GM18868 (cell line): ENCODE measurements at regions not wholly inside any gene's neighbourhood (a gene's known extent, or its start where the extent isn't known, plus 50 kb on each side); places are given as distances from the start of the nearest gene placed in this dataset.

ENCODE experiments used
- ATAC-seq: cut with Tn5 transposase; IDR thresholded peaks from one replicate; pipeline ENCODE4 v1.9.1; 2021; ENCODE audit warnings: mild to moderate bottlenecking, moderate library complexity; ENCODE audit not compliant: unreplicated experiment

GRCh38 chr13:103325672-103326071, 259.5 kb upstream of the SLC10A2 start:
- no peak for ATAC-seq

GRCh38 chr13:103324641-103325040, 258.4 kb upstream of the SLC10A2 start:
- no peak for ATAC-seq

GRCh38 chr13:103315711-103316110, 249.5 kb upstream of the SLC10A2 start:
- ATAC-seq: no peak

- no peak for ATAC-seq
Measured at GRCh38 chr13:103312467-103312866, 246.2 kb upstream of the SLC10A2 start.

GRCh38 chr13:103308667-103309066, 242.4 kb upstream of the SLC10A2 start:
- no peak for ATAC-seq

GRCh38 chr13:103306163-103306562, 239.9 kb upstream of the SLC10A2 start:
- no peak for ATAC-seq

- ATAC-seq: no peak
Measured at GRCh38 chr13:103303078-103303651, 236.9 kb upstream of the SLC10A2 start.

- no peak for ATAC-seq
Measured at GRCh38 chr13:103302676-103303075, 236.5 kb upstream of the SLC10A2 start.

- ATAC-seq: no peak
Measured at GRCh38 chr13:103299079-103299478, 232.9 kb upstream of the SLC10A2 start.

- ATAC-seq: no peak
Measured at GRCh38 chr13:103297083-103297482, 230.9 kb upstream of the SLC10A2 start.

GRCh38 chr13:103291798-103292572, 225.8 kb upstream of the SLC10A2 start:
- ATAC-seq: no peak

GRCh38 chr13:103291226-103291625, 225.0 kb upstream of the SLC10A2 start:
- ATAC-seq: no peak

GRCh38 chr13:103289681-103290080, 223.5 kb upstream of the SLC10A2 start:
- ATAC-seq: no peak

GRCh38 chr13:103288114-103288513, 221.9 kb upstream of the SLC10A2 start:
- no peak for ATAC-seq

GRCh38 chr13:103287659-103288058, 221.4 kb upstream of the SLC10A2 start:
- ATAC-seq: no peak

- no peak for ATAC-seq
Measured at GRCh38 chr13:103284466-103284865, 218.2 kb upstream of the SLC10A2 start.

GRCh38 chr13:103283451-103283820, 217.2 kb upstream of the SLC10A2 start:
- ATAC-seq: no peak

- no peak for ATAC-seq
Measured at GRCh38 chr13:103282571-103283450, 216.6 kb upstream of the SLC10A2 start.

GRCh38 chr13:103277959-103278694, 211.9 kb upstream of the SLC10A2 start:
- ATAC-seq: no peak

- ATAC-seq: peak; percentile 85
Measured at GRCh38 chr13:103276775-103277498, 210.7 kb upstream of the SLC10A2 start.
